ENCODE measurements at regions not wholly inside any gene's neighbourhood (a gene's known extent, or its start where the extent isn't known, plus 50 kb on each side); places are given as distances from the start of the nearest gene placed in this dataset.

- H3K9ac ChIP-seq (ENCODE audit: low read length) = no peak overlapping the region
- H3K9me2 ChIP-seq (replicated peaks; ENCODE audit: insufficient read depth, low read length) = no peaks in the 10 kb centered on the region
- no peak overlapping the region for H2AFZ ChIP-seq (ENCODE audit: low read depth, low read length, severe bottlenecking)
- H3K27me3 ChIP-seq (ENCODE audit: low read length) = no peaks in the 10 kb centered on the region
- no peak overlapping the region for H3K27ac ChIP-seq (ENCODE audit: low read depth, low read length)
- no peak for TF ChIP-seq CTCF (IDR thresholded peaks at IDR 0.05; ENCODE audit: insufficient read depth, low read length, poor library complexity, severe bottlenecking)
- no peak for TF ChIP-seq EZH2phosphoT487 (conservative IDR thresholded peaks at IDR 0.05; ENCODE audit: low read length)
- H3K9me3 ChIP-seq (ENCODE audit: insufficient read depth, low read length) = no peaks in the 10 kb centered on the region
- no peaks in the 10 kb centered on the region for H3K36me3 ChIP-seq (ENCODE audit: low read length)
- no peaks in the 10 kb centered on the region for H4K20me1 ChIP-seq (ENCODE audit: low read depth, low read length)
- no peak overlapping the region for H3K4me2 ChIP-seq (ENCODE audit: low read depth, low read length, poor library complexity, severe bottlenecking)
- H3K79me2 ChIP-seq (ENCODE audit: insufficient read depth, low read length) = no peaks in the 10 kb centered on the region
- H3F3A ChIP-seq (ENCODE audit: insufficient read depth) = no peaks in the 10 kb centered on the region
- H3K4me3 ChIP-seq (ENCODE audit: insufficient read depth, low read length, poor library complexity, severe bottlenecking) = no peak overlapping the region
Observed at GRCh38 chr11:29012507-29012906, 904.3 kb downstream of the METTL15 start.

- Histone ChIP-seq H3F3A (ENCODE audit: insufficient read depth) (no peaks in the 10 kb centered on the region), H2AFZ (ENCODE audit: low read depth, low read length, severe bottlenecking) (no peak overlapping the region), H3K79me2 (ENCODE audit: insufficient read depth, low read length) (no peaks in the 10 kb centered on the region), H3K9me2 (replicated peaks; ENCODE audit: insufficient read depth, low read length) (no peaks in the 10 kb centered on the region), H3K9me3 (ENCODE audit: insufficient read depth, low read length) (no peaks in the 10 kb centered on the region), H4K20me1 (ENCODE audit: low read depth, low read length) (no peaks in the 10 kb centered on the region), H3K36me3 (ENCODE audit: low read length) (no peaks in the 10 kb centered on the region), H3K27me3 (ENCODE audit: low read length) (no peaks in the 10 kb centered on the region), H3K4me2 (ENCODE audit: low read depth, low read length, poor library complexity, severe bottlenecking) (no peak overlapping the region), H3K27ac (ENCODE audit: low read depth, low read length) (no peak overlapping the region), H3K9ac (ENCODE audit: low read length) (no peak overlapping the region), H3K4me3 (ENCODE audit: insufficient read depth, low read length, poor library complexity, severe bottlenecking) (no peak overlapping the region)
- TF ChIP-seq CTCF (IDR thresholded peaks at IDR 0.05; ENCODE audit: insufficient read depth, low read length, poor library complexity, severe bottlenecking) = no peak
- no peak for TF ChIP-seq EZH2phosphoT487 (conservative IDR thresholded peaks at IDR 0.05; ENCODE audit: low read length)
Observed at GRCh38 chr11:29009426-29009825, 901.2 kb downstream of the METTL15 start.

GRCh38 chr11:29008481-29008880 is 900.3 kb downstream of the METTL15 start:
- H3F3A ChIP-seq (ENCODE audit: insufficient read depth) = no peaks in the 10 kb centered on the region
- no peak overlapping the region for H2AFZ ChIP-seq (ENCODE audit: low read depth, low read length, severe bottlenecking)
- no peaks in the 10 kb centered on the region for H3K9me3 ChIP-seq (ENCODE audit: insufficient read depth, low read length)

More at GRCh38 chr11:29008481-29008880, 900.3 kb downstream of the METTL15 start:
- H4K20me1 ChIP-seq (ENCODE audit: low read depth, low read length) = no peaks in the 10 kb centered on the region
- no peak overlapping the region for H3K4me3 ChIP-seq (ENCODE audit: insufficient read depth, low read length, poor library complexity, severe bottlenecking)
- H3K9ac ChIP-seq (ENCODE audit: low read length) = no peak overlapping the region
- TF ChIP-seq EZH2phosphoT487 (conservative IDR thresholded peaks at IDR 0.05; ENCODE audit: low read length) = no peak
- no peak for TF ChIP-seq CTCF (IDR thresholded peaks at IDR 0.05; ENCODE audit: insufficient read depth, low read length, poor library complexity, severe bottlenecking)
- H3K9me2 ChIP-seq (replicated peaks; ENCODE audit: insufficient read depth, low read length) = no peaks in the 10 kb centered on the region
- H3K4me2 ChIP-seq (ENCODE audit: low read depth, low read length, poor library complexity, severe bottlenecking) = no peak overlapping the region
- no peak overlapping the region for H3K27ac ChIP-seq (ENCODE audit: low read depth, low read length)
- no peaks in the 10 kb centered on the region for H3K27me3 ChIP-seq (ENCODE audit: low read length)
- H3K79me2 ChIP-seq (ENCODE audit: insufficient read depth, low read length) = no peaks in the 10 kb centered on the region
- H3K36me3 ChIP-seq (ENCODE audit: low read length) = no peaks in the 10 kb centered on the region

Measured in SU-DHL-6 (cell line).